WI38 (cell line): ENCODE measurements at regions not wholly inside any gene's neighbourhood (a gene's known extent, or its start where the extent isn't known, plus 50 kb on each side); places are given as distances from the start of the nearest gene placed in this dataset.

Experiments used
- H3K4me3 ChIP-seq: 2 replicates; pipeline ENCODE4 v1.5.1; 2011; ENCODE audit warnings: low read depth, mild to moderate bottlenecking, control low read depth, low read length
- TF ChIP-seq, protein P1 (sequence below): IDR thresholded peaks from 2 replicates; pipeline ENCODE4 v1.5.1; 2012; ENCODE audit warnings: low read depth, mild to moderate bottlenecking, control low read depth, low read length

DNA sequence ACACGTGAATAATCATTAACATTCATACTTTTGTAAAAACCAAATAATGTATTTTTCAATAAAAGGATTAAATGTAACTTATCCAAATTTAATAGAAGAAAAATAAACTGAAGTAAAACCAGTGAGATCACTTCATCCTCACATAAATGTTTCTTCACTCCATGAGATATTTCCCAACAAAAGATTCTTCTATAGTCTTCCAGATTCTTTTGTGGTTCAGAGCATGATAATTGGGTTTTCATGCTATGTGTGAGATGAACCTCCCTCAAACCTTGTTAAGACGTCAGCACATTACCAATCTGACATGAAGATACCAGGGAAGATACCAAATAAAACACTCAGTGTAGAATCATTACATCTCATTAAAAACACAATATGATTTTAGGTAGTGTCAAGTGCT, 62.9 kb upstream of the OXGR1 start:
- H3K4me3 ChIP-seq = no peak overlapping the region
- TF ChIP-seq, protein P1, sequence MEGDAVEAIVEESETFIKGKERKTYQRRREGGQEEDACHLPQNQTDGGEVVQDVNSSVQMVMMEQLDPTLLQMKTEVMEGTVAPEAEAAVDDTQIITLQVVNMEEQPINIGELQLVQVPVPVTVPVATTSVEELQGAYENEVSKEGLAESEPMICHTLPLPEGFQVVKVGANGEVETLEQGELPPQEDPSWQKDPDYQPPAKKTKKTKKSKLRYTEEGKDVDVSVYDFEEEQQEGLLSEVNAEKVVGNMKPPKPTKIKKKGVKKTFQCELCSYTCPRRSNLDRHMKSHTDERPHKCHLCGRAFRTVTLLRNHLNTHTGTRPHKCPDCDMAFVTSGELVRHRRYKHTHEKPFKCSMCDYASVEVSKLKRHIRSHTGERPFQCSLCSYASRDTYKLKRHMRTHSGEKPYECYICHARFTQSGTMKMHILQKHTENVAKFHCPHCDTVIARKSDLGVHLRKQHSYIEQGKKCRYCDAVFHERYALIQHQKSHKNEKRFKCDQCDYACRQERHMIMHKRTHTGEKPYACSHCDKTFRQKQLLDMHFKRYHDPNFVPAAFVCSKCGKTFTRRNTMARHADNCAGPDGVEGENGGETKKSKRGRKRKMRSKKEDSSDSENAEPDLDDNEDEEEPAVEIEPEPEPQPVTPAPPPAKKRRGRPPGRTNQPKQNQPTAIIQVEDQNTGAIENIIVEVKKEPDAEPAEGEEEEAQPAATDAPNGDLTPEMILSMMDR = no peak

DNA sequence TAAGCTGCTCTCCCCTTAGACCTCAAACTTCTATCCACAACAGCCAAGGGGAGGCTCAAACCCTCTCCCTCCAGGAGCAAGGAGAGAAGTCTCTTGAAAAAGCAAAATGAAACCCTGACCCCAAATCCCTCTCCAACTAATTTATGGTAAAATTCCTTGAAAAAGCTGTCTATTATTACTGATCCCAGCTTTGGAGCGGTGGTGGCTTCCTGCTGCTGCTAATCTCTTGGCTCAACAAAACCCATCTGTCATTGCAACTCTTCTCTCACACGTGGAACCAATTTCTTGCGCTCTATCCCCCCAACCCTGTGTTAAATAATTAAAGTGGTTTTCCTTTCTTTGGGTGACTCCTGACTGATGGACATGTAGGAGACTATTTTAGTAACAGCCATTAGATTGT, 64.1 kb upstream of the OXGR1 start:
- TF ChIP-seq, protein P1 = no peak
- H3K4me3 ChIP-seq = no peak overlapping the region

GRCh38 chr13:97058926-97059325, 64.7 kb upstream of the OXGR1 start:
- TF ChIP-seq, protein P1 = no peak
- H3K4me3 ChIP-seq = no peak overlapping the region

GRCh38 chr13:97067017-97067895, 73.0 kb upstream of the OXGR1 start:
- TF ChIP-seq, protein P1 = no peak
- no peak overlapping the region for H3K4me3 ChIP-seq

GRCh38 chr13:97068151-97068550, 73.9 kb upstream of the OXGR1 start:
- TF ChIP-seq, protein P1 = no peak
- H3K4me3 ChIP-seq = no peak overlapping the region

- no peak overlapping the region for H3K4me3 ChIP-seq
- TF ChIP-seq, protein P1 = no peak
These were observed 75.0 kb upstream of the OXGR1 start for GRCh38 chr13:97069050-97069815.

DNA sequence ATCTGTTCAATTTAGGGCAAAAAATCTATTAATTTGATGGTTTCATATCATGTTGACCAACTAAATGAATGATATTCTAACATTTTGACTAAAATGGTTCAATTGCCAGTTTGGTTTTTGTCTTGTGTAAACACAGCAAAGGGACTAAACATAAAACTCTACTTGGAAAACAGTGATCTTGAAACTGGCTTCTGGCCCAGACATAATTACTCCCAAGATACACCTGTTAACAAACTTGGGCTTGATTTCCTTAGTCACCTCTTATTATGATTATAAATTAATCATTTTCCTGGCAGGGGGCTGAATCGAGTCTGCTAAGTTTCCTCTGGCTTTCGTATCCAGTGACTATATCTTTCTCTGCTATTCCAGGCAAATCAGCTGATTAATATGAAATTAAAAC, 78.0 kb upstream of the OXGR1 start:
- TF ChIP-seq, protein P1 = no peak
- H3K4me3 ChIP-seq = no peak overlapping the region
